ENCODE measurements at regions not wholly inside any gene's neighbourhood (a gene's known extent, or its start where the extent isn't known, plus 50 kb on each side); places are given as distances from the start of the nearest gene placed in this dataset.

DNA sequence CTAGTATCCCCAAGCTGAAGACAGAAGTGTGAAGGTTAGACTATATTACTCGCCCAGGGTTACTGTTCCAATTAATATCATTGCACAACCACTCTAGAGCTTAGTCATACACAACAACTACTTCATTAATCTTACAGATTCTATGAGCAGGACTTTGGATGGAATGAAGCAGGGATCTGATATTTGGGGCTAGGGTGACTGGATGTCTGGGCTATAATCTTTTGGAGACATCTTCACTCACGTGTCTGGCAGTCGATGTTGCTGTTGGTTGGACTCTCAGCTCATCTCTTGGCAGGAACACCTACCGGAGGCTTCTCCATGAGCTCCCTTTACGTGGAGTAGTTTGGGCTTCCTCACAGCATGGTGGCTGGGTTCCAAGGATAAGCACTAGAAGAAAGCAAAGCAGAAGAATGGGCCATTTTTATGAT, 519.2 kb upstream of the B3GALT2 start:
- TF ChIP-seq, protein P1, sequence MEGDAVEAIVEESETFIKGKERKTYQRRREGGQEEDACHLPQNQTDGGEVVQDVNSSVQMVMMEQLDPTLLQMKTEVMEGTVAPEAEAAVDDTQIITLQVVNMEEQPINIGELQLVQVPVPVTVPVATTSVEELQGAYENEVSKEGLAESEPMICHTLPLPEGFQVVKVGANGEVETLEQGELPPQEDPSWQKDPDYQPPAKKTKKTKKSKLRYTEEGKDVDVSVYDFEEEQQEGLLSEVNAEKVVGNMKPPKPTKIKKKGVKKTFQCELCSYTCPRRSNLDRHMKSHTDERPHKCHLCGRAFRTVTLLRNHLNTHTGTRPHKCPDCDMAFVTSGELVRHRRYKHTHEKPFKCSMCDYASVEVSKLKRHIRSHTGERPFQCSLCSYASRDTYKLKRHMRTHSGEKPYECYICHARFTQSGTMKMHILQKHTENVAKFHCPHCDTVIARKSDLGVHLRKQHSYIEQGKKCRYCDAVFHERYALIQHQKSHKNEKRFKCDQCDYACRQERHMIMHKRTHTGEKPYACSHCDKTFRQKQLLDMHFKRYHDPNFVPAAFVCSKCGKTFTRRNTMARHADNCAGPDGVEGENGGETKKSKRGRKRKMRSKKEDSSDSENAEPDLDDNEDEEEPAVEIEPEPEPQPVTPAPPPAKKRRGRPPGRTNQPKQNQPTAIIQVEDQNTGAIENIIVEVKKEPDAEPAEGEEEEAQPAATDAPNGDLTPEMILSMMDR (IDR thresholded peaks at IDR 0.05; ENCODE audit: insufficient read depth, low read length), result no peak
- no peak for TF ChIP-seq POLR2AphosphoS5 (IDR thresholded peaks at IDR 0.05; ENCODE audit: low read depth)
- TF ChIP-seq, protein P2, sequence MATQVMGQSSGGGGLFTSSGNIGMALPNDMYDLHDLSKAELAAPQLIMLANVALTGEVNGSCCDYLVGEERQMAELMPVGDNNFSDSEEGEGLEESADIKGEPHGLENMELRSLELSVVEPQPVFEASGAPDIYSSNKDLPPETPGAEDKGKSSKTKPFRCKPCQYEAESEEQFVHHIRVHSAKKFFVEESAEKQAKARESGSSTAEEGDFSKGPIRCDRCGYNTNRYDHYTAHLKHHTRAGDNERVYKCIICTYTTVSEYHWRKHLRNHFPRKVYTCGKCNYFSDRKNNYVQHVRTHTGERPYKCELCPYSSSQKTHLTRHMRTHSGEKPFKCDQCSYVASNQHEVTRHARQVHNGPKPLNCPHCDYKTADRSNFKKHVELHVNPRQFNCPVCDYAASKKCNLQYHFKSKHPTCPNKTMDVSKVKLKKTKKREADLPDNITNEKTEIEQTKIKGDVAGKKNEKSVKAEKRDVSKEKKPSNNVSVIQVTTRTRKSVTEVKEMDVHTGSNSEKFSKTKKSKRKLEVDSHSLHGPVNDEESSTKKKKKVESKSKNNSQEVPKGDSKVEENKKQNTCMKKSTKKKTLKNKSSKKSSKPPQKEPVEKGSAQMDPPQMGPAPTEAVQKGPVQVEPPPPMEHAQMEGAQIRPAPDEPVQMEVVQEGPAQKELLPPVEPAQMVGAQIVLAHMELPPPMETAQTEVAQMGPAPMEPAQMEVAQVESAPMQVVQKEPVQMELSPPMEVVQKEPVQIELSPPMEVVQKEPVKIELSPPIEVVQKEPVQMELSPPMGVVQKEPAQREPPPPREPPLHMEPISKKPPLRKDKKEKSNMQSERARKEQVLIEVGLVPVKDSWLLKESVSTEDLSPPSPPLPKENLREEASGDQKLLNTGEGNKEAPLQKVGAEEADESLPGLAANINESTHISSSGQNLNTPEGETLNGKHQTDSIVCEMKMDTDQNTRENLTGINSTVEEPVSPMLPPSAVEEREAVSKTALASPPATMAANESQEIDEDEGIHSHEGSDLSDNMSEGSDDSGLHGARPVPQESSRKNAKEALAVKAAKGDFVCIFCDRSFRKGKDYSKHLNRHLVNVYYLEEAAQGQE (IDR thresholded peaks at IDR 0.05; ENCODE audit: insufficient replicate concordance, low read depth), result no peak
- no peak for TF ChIP-seq GABPA (IDR thresholded peaks at IDR 0.05; ENCODE audit: low read depth)
- TF ChIP-seq SPI1 (IDR thresholded peaks at IDR 0.05; ENCODE audit: borderline replicate concordance, low read depth), result no peak
- DNase-seq (ENCODE audit: low read depth in 1 of 2, low spot score in 1 of 2), result no peak
- Histone ChIP-seq H3K27ac (replicated peaks) (no peak overlapping the region), H3K4me3 (replicated peaks; ENCODE audit: insufficient read depth, low read length) (no peak overlapping the region), H3K27me3 (ENCODE audit: insufficient read depth, poor library complexity, severe bottlenecking) (no peaks in the 10 kb centered on the region)

DNA sequence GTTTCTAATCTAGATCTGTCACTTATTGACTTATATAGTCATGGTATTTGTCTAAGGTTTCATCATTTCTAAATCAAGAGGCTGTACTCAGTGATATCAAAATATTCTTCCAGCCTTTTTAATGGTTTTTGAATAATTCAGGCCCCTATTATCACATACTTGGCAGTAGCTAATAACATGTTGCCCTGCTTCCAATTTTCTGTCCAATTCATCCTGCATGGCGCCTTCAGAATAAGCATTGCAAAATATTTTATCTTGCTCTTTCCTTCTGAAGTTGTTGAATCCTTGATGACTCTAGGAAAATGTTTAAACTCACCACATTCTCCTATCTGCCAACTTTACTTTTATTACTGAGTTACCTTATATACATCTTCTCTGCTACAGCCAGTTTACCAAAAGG, 517.2 kb upstream of the B3GALT2 start:
- H3K27ac ChIP-seq (replicated peaks), result no peak overlapping the region
- no peaks in the 10 kb centered on the region for H3K27me3 ChIP-seq (ENCODE audit: insufficient read depth, poor library complexity, severe bottlenecking)
- TF ChIP-seq, protein P2 (IDR thresholded peaks at IDR 0.05; ENCODE audit: insufficient replicate concordance, low read depth), result no peak
- TF ChIP-seq SPI1 (IDR thresholded peaks at IDR 0.05; ENCODE audit: borderline replicate concordance, low read depth) (no peak), GABPA (IDR thresholded peaks at IDR 0.05; ENCODE audit: low read depth) (no peak), POLR2AphosphoS5 (IDR thresholded peaks at IDR 0.05; ENCODE audit: low read depth) (no peak)
- TF ChIP-seq, protein P1 (IDR thresholded peaks at IDR 0.05; ENCODE audit: insufficient read depth, low read length), result no peak
- H3K4me3 ChIP-seq (replicated peaks; ENCODE audit: insufficient read depth, low read length), result no peak overlapping the region
- DNase-seq (ENCODE audit: low read depth in 1 of 2, low spot score in 1 of 2), result no peak

DNA sequence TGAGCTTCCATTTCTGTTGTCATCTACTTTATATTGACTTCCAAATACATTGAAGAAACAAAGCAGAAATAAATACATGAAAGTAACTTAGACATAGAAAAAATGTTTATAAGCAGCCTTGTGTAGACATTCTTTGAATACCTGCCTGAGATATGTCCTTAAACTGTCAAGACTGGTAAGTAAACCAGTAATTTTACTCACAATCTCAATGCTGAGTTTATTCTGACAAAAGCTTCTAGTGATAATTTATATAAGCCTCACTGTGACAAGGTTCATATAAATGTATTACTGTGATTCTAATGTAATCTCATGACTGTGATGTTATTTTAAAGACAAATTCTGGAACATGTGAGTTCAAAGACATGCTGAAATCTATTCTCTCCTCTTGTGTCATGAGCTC, 516.7 kb upstream of the B3GALT2 start:
- Histone ChIP-seq H3K27ac (replicated peaks) (no peak overlapping the region), H3K27me3 (ENCODE audit: insufficient read depth, poor library complexity, severe bottlenecking) (no peaks in the 10 kb centered on the region), H3K4me3 (replicated peaks; ENCODE audit: insufficient read depth, low read length) (no peak overlapping the region)
- TF ChIP-seq SPI1 (IDR thresholded peaks at IDR 0.05; ENCODE audit: borderline replicate concordance, low read depth) (no peak), POLR2AphosphoS5 (IDR thresholded peaks at IDR 0.05; ENCODE audit: low read depth) (no peak), GABPA (IDR thresholded peaks at IDR 0.05; ENCODE audit: low read depth) (no peak)
- TF ChIP-seq, protein P2 (IDR thresholded peaks at IDR 0.05; ENCODE audit: insufficient replicate concordance, low read depth), result no peak
- TF ChIP-seq, protein P1 (IDR thresholded peaks at IDR 0.05; ENCODE audit: insufficient read depth, low read length), result no peak
- DNase-seq (ENCODE audit: low read depth in 1 of 2, low spot score in 1 of 2), result no peak

All from HL-60 (cell line).